HFFc6 (cell line): ENCODE measurements at regions not wholly inside any gene's neighbourhood (a gene's known extent, or its start where the extent isn't known, plus 50 kb on each side); places are given as distances from the start of the nearest gene placed in this dataset.
A peak's percentile ranks its signal among the peaks of the same experiment; 100 is the strongest.

Experiments used
- DNase-seq: peaks from one replicate; pipeline ENCODE4 v3.0.0-alpha.2; 2018
- H3K27ac Mint-ChIP-seq: 2 replicates; pipeline ENCODE4 v1.8.0; 2020; ENCODE audit warnings: mild to moderate bottlenecking, mixed read lengths
- H3K27me3 Mint-ChIP-seq: 2 replicates; pipeline ENCODE4 v1.8.0; 2021; ENCODE audit warnings: mild to moderate bottlenecking, moderate library complexity, mixed read lengths; ENCODE audit not compliant: insufficient read depth
- H3K36me3 Mint-ChIP-seq: 2 replicates; pipeline ENCODE4 v1.8.0; 2021; ENCODE audit warnings: low read depth, mixed read lengths
- H3K4me1 Mint-ChIP-seq: 2 replicates; pipeline ENCODE4 v1.8.0; 2020; ENCODE audit warnings: low read depth, mixed read lengths
- H3K4me3 Mint-ChIP-seq: 2 replicates; pipeline ENCODE4 v1.8.0; 2020; ENCODE audit warnings: mild to moderate bottlenecking, moderate library complexity, mixed read lengths
- H3K9me3 Mint-ChIP-seq: 2 replicates; pipeline ENCODE4 v1.8.0; 2020; ENCODE audit warnings: mild to moderate bottlenecking, mixed read lengths
- CTCF ChIP-seq: fragments of 200-600 bp; sonication (generic); IDR thresholded peaks from 2 replicates; pipeline ENCODE4 v1.5.0; 2021; ENCODE audit warnings: antibody characterized with exemption, mild to moderate bottlenecking

GRCh38 chr1:115170961-115171392, 81.7 kb upstream of the TSPAN2 start:
- Mint-ChIP-seq H3K27ac (peak overlapping the region; percentile 85), H3K9me3 (peaks cover 12% of the 10 kb centered on the region), H3K4me3 (no peak overlapping the region), H3K4me1 (peaks cover 93% of the 10 kb centered on the region), H3K27me3 (peaks cover 4% of the 10 kb centered on the region), H3K36me3 (peaks cover 39% of the 10 kb centered on the region)
- TF ChIP-seq CTCF = no peak
- no peak for DNase-seq

- Mint-ChIP-seq H3K27ac (peak overlapping the region; percentile 85), H3K36me3 (peaks cover 36% of the 10 kb centered on the region), H3K4me1 (peaks cover 96% of the 10 kb centered on the region), H3K27me3 (peaks cover 4% of the 10 kb centered on the region), H3K4me3 (no peak overlapping the region), H3K9me3 (peaks cover 12% of the 10 kb centered on the region)
- TF ChIP-seq CTCF = no peak
- no peak for DNase-seq
These were observed 81.1 kb upstream of the TSPAN2 start for GRCh38 chr1:115170377-115170776.

DNA sequence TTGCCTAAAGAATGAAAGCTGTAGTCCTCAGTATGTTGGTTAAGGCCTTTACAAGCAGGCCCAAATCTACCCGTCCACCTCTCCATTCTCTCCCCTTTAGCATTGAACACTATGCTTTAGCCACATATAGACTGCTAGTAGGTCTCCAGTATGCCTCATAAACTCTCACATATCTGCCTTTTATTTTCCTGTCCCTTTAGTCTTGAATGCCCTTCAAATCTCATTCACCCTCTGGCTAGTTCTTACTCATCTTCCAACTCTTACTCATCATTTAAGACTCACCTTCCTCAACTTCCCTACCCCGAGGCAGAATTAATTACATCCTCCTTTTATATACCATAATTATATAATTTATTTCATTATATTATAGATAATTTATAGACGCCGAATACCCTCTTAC, 78.7 kb upstream of the TSPAN2 start:
- Mint-ChIP-seq H3K27ac (peak overlapping the region; percentile 85), H3K9me3 (peaks cover 8% of the 10 kb centered on the region; the same call in 1 of the 2 replicates), H3K4me1 (peaks cover 86% of the 10 kb centered on the region), H3K36me3 (peaks cover 33% of the 10 kb centered on the region), H3K4me3 (peak overlapping the region; percentile 28), H3K27me3 (peaks cover 4% of the 10 kb centered on the region)
- TF ChIP-seq CTCF = no peak
- DNase-seq = peak; percentile 60

- peaks cover 27% of the 10 kb centered on the region for H3K36me3 Mint-ChIP-seq
- peaks cover 3% of the 10 kb centered on the region for H3K27me3 Mint-ChIP-seq
- H3K4me3 Mint-ChIP-seq = peak overlapping the region; percentile 26
- DNase-seq = peak; percentile 81
- peaks cover 74% of the 10 kb centered on the region for H3K4me1 Mint-ChIP-seq
- peak overlapping the region; percentile 85 for H3K27ac Mint-ChIP-seq
- peaks cover 12% of the 10 kb centered on the region for H3K9me3 Mint-ChIP-seq
- 0 out of 2 replicates have a peak, but pooled peaks have one; percentile 34 for TF ChIP-seq CTCF
These were observed 77.3 kb upstream of the TSPAN2 start for GRCh38 chr1:115166531-115167091.

DNA sequence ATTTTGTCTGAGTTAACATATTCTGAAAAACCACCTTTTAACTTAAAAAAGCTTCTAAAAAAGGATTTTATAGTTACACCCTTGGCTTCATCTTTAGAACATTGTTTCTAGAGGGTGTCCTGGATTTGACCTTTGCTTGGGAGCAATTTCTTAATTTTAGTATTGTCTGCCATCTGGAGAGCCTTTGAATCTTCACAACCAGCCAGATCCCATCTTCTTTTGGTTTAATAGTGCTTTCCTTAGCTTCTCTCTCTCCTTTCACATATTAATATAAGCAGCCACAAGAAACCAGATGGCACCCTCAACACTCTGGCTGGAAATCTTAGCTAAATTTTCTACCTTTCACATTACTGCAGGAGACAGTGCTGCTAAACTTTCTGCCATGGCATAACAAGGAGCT, 76.5 kb upstream of the TSPAN2 start:
- Mint-ChIP-seq H3K36me3 (peaks cover 29% of the 10 kb centered on the region), H3K4me1 (peaks cover 68% of the 10 kb centered on the region), H3K27ac (peak overlapping the region; percentile 85; the same call in 1 of the 2 replicates), H3K9me3 (peaks cover 16% of the 10 kb centered on the region), H3K4me3 (no peak overlapping the region), H3K27me3 (peaks cover 3% of the 10 kb centered on the region)
- DNase-seq = no peak
- no peak for TF ChIP-seq CTCF
